ENCODE measurements at regions not wholly inside any gene's neighbourhood (a gene's known extent, or its start where the extent isn't known, plus 50 kb on each side); places are given as distances from the start of the nearest gene placed in this dataset.

GRCh38 chr5:101866473-101866872 lies 429.6 kb downstream of the SLCO4C1 start:
- TF ChIP-seq CTCF (IDR thresholded peaks at IDR 0.05) (no peak), SIN3A (IDR thresholded peaks at IDR 0.05; ENCODE audit: borderline replicate concordance, insufficient read depth, low read depth, low read length) (no peak), POLR2AphosphoS5 (IDR thresholded peaks at IDR 0.05; ENCODE audit: low read depth, low read length) (no peak), TCF7L2 (IDR thresholded peaks at IDR 0.05; ENCODE audit: low read depth, low read length) (no peak)
